Sciatic nerve (tissue), 2 donors: ENCODE measurements at regions not wholly inside any gene's neighbourhood (a gene's known extent, or its start where the extent isn't known, plus 50 kb on each side); places are given as distances from the start of the nearest gene placed in this dataset.

Experiments used
- ATAC-seq: fragments of 200-7000 bp; cut with Tn5 transposase; one replicate; pipeline ENCODE4 v1.9.1; 2020; ENCODE audit warnings: mild to moderate bottlenecking, moderate library complexity
- DNase-seq: peaks from one replicate; pipeline ENCODE4 v3.0.0-alpha.2; 2020; ENCODE audit warnings: low spot score
- intact Hi-C: fragments of 100-400 bp; cut with DNase I; formaldehyde crosslinking; loops from one replicate; pipeline ENCODE4 v1.14.2; 2022
- donor health status: DM: no; HTN: no; CAD: no.
- donor health status: DM: no; HTN: no; CAD: no.

DNA sequence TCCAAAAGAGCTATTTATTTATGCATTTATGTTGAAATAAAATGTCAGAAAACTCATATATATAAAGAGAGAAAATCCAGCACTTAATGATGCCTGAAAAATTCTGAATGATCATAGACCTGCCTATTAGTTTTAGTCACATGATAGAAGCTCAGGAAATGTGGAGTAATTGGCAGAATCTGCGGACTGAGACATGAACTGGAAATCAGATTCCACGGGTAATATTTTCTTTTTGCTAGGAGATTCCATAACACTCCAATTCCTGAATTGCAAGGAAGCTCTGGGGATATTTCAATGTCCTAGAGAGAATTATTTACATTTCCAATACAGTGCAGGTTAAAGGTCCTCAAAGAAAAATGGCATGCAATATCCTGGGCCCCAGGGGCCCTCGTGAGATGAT is 778.8 kb downstream of the SEMA5A start:
- DNase-seq (no peak), ATAC-seq (no peak)
- intact Hi-C loops, result no loop called here

DNA sequence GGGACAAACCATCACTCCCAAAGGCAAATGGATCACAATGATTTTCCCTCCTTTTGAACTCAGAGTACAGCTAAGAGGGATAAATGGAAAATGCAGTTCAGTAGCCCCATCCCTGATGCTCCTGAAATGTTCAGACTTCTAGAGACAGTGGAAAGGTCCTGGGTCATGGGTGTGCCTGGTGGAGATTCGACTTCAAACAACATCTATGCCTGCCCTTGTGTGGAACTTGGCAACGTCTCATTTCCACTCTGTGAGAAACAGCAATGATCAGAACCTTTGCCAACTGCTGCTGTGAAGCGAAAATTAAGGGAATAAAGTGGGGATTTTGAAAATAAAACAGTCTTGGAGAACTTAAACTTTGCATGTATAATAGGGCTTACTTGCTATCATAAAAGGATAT is 778.1 kb downstream of the SEMA5A start:
- ATAC-seq (no peak), DNase-seq (no peak)
- intact Hi-C loops, result no loop called here

DNA sequence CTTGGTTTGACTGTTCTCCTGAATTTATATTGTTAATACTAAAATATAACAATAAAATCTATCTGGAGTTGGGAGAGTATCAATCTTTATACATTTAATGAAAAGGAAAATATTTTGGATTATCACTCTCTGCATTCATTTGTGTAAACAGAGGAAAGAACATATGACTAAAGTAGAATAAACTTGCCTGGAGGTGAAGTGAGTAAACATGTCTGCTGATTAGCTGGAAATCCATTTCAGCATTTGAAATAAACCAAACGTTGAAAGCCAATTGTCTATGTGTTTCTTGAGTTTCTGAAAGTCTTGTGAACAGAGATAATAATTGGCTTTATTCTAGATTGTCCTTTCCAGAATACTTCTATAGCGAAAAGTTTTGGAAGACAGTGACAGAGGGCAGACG is 776.2 kb downstream of the SEMA5A start:
- no peak for DNase-seq
- no peak for ATAC-seq
- intact Hi-C loops, result no loop called here

DNA sequence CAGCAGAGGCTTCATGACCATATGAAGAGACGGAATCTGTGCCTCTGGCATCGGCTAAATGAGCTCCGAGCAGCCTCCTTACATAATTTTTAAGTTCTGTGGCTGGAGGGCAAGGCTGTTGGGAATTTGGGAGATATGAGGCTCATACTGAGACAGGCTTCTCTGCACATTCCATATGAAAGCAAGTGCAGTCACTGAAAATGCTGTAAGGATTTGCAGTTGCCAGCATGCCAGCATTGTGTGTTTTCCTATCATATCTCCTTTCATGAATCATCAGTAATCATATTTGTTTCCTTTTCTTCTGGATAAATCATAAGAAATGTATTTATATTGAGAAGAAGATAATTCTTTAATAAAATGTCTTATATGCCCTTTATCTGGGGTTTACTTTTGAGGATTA is 775.4 kb downstream of the SEMA5A start:
- DNase-seq (no peak), ATAC-seq (no peak)
- intact Hi-C loops, result no loop called here

DNA sequence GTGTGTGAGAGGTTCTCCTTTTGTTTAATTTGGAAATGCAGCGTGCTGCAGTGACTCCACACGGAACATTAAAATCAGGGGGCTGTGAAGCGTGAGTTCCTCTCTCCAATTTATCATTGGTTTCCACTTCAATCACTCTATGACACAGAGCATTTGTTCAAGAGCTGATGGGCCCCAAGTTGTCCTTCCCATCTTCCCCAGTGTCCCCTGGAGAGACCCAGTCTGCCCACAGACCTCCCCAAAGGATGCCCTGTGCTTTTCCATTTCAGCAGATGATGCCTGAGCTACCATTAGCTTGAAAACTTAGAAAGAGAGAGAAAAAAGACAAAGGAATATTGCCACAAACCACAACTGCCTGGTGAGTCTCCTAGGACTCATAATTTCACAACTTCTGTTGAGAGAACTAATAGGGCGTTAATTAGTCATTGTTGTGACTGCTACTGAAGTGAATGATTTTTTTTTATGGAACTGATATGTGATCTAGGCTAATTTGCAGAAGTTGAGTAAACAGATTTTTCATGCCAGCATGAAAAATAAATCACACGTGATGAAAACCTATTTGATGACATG is 772.7 kb downstream of the SEMA5A start:
- DNase-seq (no peak), ATAC-seq (no peak)
- intact Hi-C loops, result no loop called here

DNA sequence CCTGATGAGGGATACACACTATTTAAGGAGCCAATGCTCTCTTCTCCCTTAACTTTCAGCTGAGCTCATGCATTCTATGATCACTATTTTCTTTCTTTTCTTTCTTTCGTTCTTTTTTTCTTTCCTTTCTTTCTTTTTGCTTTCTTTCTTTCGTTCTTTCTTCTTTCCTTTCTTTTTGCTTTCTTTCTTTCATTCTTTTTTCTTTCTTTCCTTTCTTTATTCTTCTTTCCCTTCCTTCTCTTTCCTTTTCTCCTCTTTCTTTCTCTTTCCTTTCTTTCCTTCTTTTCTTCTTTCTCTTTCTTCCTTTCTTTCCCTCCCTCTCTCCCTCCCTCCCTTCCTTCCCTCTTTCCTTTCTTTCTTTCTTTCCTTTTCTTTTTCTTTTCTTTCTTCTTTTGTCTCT is 761.2 kb downstream of the SEMA5A start:
- intact Hi-C loops, result no loop called here
- DNase-seq, result no peak
- no peak for ATAC-seq

DNA sequence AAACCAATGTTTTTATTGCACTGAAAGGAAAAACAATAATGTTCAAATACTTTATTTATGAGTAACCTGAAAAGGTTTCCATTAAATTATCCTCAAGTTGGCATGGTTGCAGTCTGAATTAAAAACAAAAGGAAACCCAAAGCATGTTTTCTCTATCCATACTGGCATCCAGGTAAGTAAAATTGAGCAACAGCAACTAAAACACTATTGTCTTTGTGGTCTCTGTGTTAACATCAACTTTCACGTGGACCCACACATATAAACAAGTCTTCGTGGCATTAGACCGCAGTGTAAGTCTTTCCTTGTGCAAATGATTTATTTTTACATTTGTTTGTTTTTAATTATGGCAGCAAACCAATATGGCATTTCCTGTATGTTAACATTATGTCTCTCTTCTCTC is 757.6 kb downstream of the SEMA5A start:
- no peak for ATAC-seq
- intact Hi-C loops, result no loop called here

DNA sequence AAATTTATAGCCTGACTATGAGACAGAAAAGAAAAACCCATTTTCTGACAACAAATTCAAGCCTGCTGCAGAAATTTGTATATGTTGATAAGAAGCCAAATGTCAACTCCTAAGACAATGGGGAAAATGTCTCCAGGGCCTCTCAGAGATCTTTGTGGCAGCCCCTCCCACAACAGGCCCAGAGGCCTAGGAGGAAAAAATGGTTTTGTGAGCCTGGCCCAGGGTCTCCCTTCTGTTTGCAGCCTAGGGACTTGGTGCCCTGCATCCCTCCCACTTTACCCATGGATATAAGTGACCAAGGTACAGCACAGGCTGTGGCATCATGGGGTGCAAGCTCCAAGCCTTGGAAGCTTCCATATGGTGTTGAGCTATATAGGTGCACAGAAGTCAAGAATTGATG is 740.2 kb downstream of the SEMA5A start:
- intact Hi-C loops, result no loop called here
- ATAC-seq (no peak), DNase-seq (no peak)

More for the DNA sequence above, 757.6 kb downstream of the SEMA5A start:
- DNase-seq, result no peak

DNA sequence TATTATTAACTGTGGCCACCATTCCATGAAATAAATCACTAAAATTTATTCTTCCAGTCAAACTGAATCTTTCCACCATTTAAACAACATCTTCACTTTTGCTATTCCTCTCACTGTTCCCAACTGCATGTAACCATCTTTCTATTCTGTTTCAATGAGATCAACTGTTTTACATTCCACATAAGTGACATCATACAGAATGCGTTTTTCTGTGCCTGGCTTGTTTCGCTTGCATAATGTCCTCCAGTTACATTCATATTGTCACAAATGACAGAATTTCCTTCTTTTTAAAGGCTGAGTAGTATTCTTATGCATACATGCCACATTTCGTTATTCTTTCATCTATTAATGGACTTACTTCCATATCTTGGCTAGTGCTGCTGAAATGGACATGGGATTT is 738.2 kb downstream of the SEMA5A start:
- ATAC-seq (no peak), DNase-seq (no peak)
- intact Hi-C loops, result no loop called here

DNA sequence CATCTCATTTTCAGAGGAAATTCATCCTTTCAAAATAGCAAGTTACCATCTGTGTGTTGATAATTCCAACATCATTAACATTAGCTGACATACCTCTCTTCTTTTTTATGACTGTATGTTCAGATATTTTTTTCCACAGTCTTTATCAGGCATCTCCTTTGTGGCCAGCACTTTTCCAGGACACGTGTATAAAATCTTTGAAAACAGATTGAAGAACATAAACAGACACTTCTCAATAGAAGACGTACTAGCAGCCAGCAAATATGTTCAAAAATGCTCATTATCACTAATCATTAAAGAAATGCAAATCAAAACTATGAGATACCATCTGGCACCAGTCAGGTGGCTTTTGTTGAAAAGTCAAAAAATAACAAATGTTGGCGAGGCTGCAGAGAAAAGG is 734.3 kb downstream of the SEMA5A start:
- intact Hi-C loops, result no loop called here
- ATAC-seq, result no peak

DNA sequence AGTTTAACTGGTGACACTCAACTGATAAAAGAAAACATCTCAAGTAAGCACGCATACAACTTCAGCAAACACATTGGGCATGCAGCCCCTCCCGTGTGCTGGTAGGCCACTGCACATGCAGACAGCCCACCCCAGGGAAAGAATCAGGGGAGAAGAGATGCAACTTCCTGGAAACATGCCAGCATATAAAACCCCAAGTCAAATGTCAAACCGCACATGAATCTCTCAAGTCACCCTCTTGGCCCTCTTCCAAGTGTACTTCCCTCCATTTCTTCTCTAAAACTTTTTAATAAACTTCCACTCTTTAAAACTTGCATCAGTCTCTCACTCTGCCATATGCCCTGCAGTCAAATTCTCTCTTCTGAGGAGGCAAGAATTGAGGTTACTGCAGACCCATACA is 732.7 kb downstream of the SEMA5A start:
- no peak for DNase-seq
- intact Hi-C loops, result no loop called here
- no peak for ATAC-seq

More for the DNA sequence above, 734.3 kb downstream of the SEMA5A start:
- DNase-seq, result no peak

DNA sequence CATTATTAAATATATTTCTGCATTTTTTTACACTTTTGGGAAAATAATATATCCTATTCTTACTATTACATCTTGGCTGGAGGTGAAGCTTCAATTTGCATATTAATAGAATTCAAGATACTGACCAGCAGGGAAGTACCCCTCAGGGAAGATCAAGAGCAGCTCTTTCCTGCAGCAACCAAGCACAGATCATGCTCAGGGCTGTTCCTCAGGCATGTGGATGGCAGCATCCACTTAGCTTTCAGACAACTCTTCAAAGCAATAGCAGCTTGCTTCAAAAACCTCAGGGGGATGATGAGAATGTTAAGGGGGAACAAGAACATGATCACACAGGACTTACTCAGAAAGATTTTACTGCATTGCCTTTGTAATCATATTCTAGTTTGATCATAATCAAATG is 731.8 kb downstream of the SEMA5A start:
- intact Hi-C loops, result no loop called here
- DNase-seq (no peak), ATAC-seq (no peak)

DNA sequence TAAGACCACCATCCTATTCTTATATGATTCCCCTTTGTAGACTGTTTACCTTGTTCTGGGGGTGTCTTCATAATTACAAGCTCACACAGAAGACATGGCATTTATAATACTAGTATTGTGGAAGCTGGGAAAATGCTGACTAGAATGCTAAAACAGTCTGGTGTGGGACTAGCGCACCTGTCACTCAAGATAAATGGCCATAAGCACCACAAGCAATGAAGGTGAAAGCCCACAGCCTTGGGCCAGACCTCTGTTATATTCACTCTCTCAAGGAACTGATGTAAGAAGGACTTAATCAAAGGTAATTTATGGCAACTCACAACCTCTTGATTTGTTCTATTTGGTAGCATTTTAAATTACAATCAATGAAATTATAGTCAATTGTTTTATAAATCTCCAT is 721.5 kb downstream of the SEMA5A start:
- no peak for ATAC-seq
- no peak for DNase-seq
- intact Hi-C loops, result no loop called here

DNA sequence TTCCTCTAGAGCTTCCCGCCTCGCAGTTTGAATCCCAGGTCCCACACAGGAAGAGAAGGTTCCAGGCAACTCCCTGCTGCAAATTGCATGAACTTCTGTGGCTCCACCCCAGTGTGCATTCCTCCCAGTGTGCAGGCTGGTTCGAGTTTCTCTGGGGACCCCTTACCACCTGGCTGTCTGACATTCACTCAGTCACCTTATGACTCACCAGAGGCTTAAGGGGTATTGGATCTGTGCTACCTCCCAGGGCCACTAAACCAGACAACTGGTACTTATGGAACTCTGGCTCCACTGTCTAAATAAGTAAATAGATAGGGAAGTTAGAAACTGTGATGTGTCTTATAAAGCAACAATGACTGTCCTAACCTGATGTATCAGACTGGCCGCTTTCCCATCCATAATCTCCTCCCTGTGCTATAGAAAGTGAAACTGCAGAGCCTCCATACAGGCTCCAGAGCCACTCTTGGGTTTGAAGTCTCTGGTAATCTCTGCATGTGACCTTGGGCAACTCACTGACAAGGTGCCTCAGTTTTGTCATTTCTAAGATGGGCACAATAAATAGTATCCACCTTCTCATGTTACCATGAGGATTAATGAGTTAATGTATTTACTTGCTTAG is 720.6 kb downstream of the SEMA5A start:
- no peak for DNase-seq
- intact Hi-C loops, result no loop called here
- no peak for ATAC-seq

DNA sequence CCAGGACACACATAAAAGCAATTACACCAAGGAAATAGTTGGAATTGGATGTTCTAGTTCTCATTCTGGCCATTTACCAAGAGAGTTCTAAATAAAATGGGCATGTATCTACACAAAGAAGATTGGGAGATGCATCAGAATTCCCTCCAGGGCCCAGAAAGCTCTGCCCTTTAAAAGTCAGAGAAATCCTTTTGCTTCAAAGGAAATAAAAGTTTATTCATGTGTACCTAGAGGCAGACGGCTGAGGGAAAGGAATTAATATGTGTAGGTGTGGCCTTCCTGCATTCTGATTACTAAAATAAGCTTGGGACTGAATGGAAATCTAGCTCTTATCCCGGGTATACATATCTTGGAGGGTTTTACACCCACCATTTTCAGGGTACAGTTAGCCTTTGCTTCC is 719.4 kb downstream of the SEMA5A start:
- no peak for DNase-seq
- intact Hi-C loops, result no loop called here
- no peak for ATAC-seq

DNA sequence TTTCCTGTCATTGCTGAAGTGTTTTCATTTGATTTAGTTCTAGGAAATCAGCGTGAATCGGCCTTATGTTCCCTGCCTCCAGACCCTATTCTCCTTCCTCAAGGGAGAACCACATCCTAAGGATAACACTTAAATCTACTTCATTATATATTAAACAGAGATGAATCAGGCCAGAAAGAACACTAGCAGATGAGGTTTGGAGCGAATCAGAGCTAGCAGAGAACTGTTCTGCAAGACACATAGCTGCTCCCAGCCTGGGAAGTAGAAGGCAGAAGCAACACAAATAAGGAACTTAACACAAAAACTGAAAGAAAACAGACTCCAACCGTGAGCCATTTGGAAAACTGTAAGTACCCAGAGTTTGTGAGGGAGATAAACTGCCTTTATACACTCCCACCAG is 718.2 kb downstream of the SEMA5A start:
- intact Hi-C loops, result no loop called here
- ATAC-seq, result no peak

DNA sequence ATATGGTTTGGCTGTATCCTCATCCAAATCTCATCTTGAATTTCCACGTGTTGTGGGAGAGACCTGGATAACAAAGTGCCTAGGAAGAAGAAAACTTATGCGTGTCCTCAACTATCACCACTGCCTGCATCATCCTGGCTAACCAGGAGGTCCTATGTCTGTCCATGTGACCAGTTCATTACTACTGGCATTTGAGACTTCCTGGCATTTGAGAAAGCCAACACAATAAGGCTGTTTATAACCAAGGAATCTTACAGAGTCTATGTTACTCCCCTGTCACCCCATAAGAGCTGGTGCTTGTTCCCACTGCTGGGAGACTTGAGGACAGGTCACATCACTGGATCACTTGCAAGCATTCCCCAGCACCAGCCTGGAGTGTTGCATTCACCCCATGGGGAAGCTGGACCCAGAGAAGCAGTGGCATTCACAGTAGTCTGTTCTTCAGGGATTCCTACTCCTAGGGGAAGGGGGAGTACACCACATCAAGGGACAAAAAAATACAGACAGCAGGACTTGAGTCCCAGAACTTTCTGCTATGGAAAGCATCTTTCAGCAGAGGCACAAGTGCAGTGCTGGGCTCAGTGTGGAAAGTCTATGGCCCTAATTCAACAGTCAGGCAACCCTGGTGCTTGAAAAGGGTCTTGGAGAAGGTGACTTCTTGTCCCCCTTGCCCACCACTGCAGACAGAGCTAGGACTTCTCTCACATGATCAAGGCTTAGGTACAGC is 717.1 kb downstream of the SEMA5A start:
- intact Hi-C loops, result no loop called here
- ATAC-seq, result peak; percentile 9
- DNase-seq, result no peak

More for the DNA sequence above, 718.2 kb downstream of the SEMA5A start:
- no peak for DNase-seq

DNA sequence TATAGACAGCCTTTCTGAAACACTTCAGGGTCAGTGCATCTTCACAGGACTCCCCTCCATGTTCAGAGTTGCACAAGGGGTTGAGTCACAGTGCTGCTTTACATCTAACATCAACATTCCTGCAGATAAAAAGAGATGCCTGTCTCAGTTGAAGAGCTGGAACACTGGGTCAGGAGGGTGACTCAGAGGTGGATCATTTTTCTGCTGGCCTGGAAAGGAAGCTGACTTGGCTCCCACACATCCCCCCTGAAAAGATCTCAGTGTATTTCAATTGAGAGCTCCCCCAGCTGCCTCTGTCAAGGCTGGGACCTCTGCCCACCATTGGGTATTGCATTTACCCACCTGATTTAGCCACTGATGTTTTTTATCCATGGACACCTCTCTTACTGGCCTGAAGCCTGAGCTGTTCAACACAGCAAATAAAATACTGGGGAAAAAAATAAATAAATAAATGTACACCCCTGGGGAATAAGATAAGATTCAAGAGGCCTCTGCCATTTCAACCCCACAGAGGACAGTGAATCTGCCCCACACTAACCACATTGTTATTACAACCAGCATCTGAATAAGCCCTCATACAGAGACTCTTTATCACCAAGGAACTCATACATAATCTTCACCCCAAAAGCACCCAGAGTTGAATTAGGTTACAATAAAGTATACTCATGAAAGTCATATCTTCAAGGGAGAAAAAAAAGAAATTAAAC is 716.4 kb downstream of the SEMA5A start:
- ATAC-seq (peak; percentile 77), DNase-seq (no peak)
- intact Hi-C loops, result no loop called here

DNA sequence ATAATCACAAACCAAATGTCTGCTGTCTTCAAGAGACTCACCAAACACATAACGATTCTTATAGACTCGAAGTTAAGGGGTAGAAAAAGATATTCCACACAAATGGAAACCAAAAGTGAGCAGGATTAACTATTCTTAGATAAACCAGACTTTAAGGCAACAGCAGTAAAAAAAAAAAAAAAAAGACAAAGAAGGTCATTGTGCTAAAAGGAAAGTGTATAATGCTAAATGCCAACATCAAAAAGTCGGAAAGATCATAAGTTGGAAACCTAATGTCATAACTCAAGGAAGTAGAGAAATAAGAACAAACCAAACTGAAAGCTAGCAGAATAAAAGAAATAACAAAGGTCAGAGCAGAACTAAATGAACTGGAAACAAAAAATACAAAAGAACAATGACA is 714.6 kb downstream of the SEMA5A start:
- intact Hi-C loops, result no loop called here
- DNase-seq, result no peak
- ATAC-seq, result no peak

DNA sequence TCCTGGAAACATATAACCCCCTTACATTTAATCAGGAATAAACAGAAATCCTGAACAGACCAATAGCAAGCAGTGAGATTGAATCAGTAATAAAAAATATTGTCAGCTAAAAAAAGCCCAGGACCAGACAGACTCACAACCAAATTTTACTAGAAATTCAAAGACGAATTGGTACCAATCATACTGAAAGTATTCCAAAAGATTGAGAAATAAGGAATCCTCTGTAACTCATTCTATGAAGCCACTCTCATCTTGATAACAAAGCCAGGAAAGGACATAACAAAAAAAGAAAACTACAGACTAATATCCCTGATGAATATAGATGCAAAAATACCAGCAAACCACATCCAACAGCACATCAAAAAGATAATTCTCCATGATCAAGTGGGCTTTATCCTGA is 714.0 kb downstream of the SEMA5A start:
- ATAC-seq, result no peak
- no peak for DNase-seq
- intact Hi-C loops, result no loop called here
